Endodermal cell (in vitro differentiated cells): ENCODE measurements at regions not wholly inside any gene's neighbourhood (a gene's known extent, or its start where the extent isn't known, plus 50 kb on each side); places are given as distances from the start of the nearest gene placed in this dataset.

Source experiments
- DNase-seq: peaks from one replicate; pipeline ENCODE4 v3.0.0-alpha.2; 2017
- H3K27ac ChIP-seq: 2 replicates; pipeline ENCODE4 v1.5.1; 2013; ENCODE audit warnings: mild to moderate bottlenecking, low read depth, low read length, moderate library complexity
- H3K27me3 ChIP-seq: 2 replicates; pipeline ENCODE4 v1.6.1; 2013; ENCODE audit warnings: mild to moderate bottlenecking, low read length, moderate library complexity; ENCODE audit not compliant: insufficient read depth, control insufficient read depth, poor library complexity, severe bottlenecking
- H3K36me3 ChIP-seq: 2 replicates; pipeline ENCODE4 v1.7.0; 2013; ENCODE audit warnings: mild to moderate bottlenecking, low read length, moderate library complexity; ENCODE audit not compliant: control insufficient read depth, insufficient read depth
- H3K4me1 ChIP-seq: one replicate; pipeline ENCODE4 v1.7.0; 2013; ENCODE audit warnings: low read length; ENCODE audit not compliant: control insufficient read depth, insufficient read depth
- H3K4me3 ChIP-seq: 2 replicates; pipeline ENCODE4 v1.5.1; 2013; ENCODE audit warnings: mild to moderate bottlenecking, low read length, moderate library complexity
- H3K9ac ChIP-seq: 2 replicates; pipeline ENCODE4 v1.6.1; 2013; ENCODE audit warnings: mild to moderate bottlenecking, low read length, moderate library complexity; ENCODE audit not compliant: poor library complexity, severe bottlenecking; ENCODE audit errors: extremely low read depth
- H3K9me3 ChIP-seq: 2 replicates; pipeline ENCODE4 v1.6.1; 2013; ENCODE audit warnings: mild to moderate bottlenecking, low read length, moderate library complexity; ENCODE audit not compliant: control insufficient read depth
- H3K27ac Mint-ChIP-seq: 2 replicates; pipeline ENCODE4 v1.8.0; 2020; ENCODE audit warnings: mixed read lengths
- H3K27me3 Mint-ChIP-seq: 2 replicates; pipeline ENCODE4 v1.8.0; 2021; ENCODE audit warnings: mild to moderate bottlenecking, mixed read lengths; ENCODE audit not compliant: insufficient read depth
- H3K36me3 Mint-ChIP-seq: 2 replicates; pipeline ENCODE4 v1.8.0; 2020; ENCODE audit warnings: low read depth, mixed read lengths
- H3K4me1 Mint-ChIP-seq: 2 replicates; pipeline ENCODE4 v1.8.0; 2020; ENCODE audit warnings: mixed read lengths
- H3K4me3 Mint-ChIP-seq: 2 replicates; pipeline ENCODE4 v1.8.0; 2020; ENCODE audit warnings: mild to moderate bottlenecking, moderate library complexity, mixed read lengths
- H3K9me3 Mint-ChIP-seq: 2 replicates; pipeline ENCODE4 v1.8.0; 2020; ENCODE audit warnings: mild to moderate bottlenecking, mixed read lengths
- CTCF ChIP-seq: fragments of 200-600 bp; sonication (generic); conservative IDR thresholded peaks from 2 replicates; pipeline ENCODE4 v1.5.0; 2021; ENCODE audit warnings: antibody characterized with exemption, mild to moderate bottlenecking
- WGBS, 2 experiments: methylation state at CpG; one replicate each; pipeline versions ENCODE4 v1.1.5 to v1.1.7; 2013; ENCODE audit warnings: missing lambda C conversion rate in 2 of 2, mixed read lengths in 1 of 2; ENCODE audit not compliant: insufficient coverage in 1 of 2, insufficient read length in 1 of 2; 5-methylcytosine and 5-hydroxymethylcytosine counted together

- Histone ChIP-seq H3K27ac (no peak overlapping the region), H3K4me3 (no peak overlapping the region), H3K36me3 (no peaks in the 10 kb centered on the region), H3K4me1 (no peaks in the 10 kb centered on the region), H3K27me3 (peaks cover 15% of the 10 kb centered on the region), H3K9ac (no peak overlapping the region), H3K9me3 (no peaks in the 10 kb centered on the region)
- Mint-ChIP-seq H3K27ac (no peak overlapping the region), H3K4me1 (peaks cover 4% of the 10 kb centered on the region), H3K27me3 (peaks cover 3% of the 10 kb centered on the region), H3K9me3 (peaks cover 24% of the 10 kb centered on the region), H3K36me3 (peaks cover 2% of the 10 kb centered on the region), H3K4me3 (no peak overlapping the region)
- DNase-seq: no peak
- 92 to 100% methylated on average over 3 to 7 of the region's 7 CpGs for WGBS, 2 experiments
- TF ChIP-seq CTCF: no peak
These were observed 383.4 kb downstream of the IRS2 start for GRCh38 chr13:109403012-109403421.

- Histone ChIP-seq H3K9ac (no peak overlapping the region), H3K27me3 (peaks cover 15% of the 10 kb centered on the region), H3K4me3 (no peak overlapping the region), H3K36me3 (no peaks in the 10 kb centered on the region), H3K27ac (no peak overlapping the region), H3K4me1 (no peaks in the 10 kb centered on the region), H3K9me3 (no peaks in the 10 kb centered on the region)
- Mint-ChIP-seq H3K27me3 (peaks cover 3% of the 10 kb centered on the region), H3K27ac (no peak overlapping the region), H3K4me3 (no peak overlapping the region), H3K36me3 (peaks cover 2% of the 10 kb centered on the region), H3K4me1 (peaks cover 7% of the 10 kb centered on the region), H3K9me3 (peaks cover 24% of the 10 kb centered on the region)
- 92 to 96% methylated on average over 5 to 6 of the region's 6 CpGs for WGBS, 2 experiments
- no peak for DNase-seq
- no peak for TF ChIP-seq CTCF
These were observed 384.5 kb downstream of the IRS2 start for GRCh38 chr13:109401891-109402290.

- Histone ChIP-seq H3K9ac (no peak overlapping the region), H3K27me3 (peaks cover 15% of the 10 kb centered on the region), H3K4me3 (no peak overlapping the region), H3K4me1 (no peaks in the 10 kb centered on the region), H3K36me3 (no peaks in the 10 kb centered on the region), H3K9me3 (no peaks in the 10 kb centered on the region), H3K27ac (no peak overlapping the region)
- DNase-seq: peak; percentile 45
- no peak overlapping the region for H3K4me3 Mint-ChIP-seq
- peaks cover 2% of the 10 kb centered on the region for H3K36me3 Mint-ChIP-seq
- H3K9me3 Mint-ChIP-seq: peaks cover 24% of the 10 kb centered on the region
- H3K27me3 Mint-ChIP-seq: peaks cover 3% of the 10 kb centered on the region
- WGBS, 2 experiments: 89 to 92% methylated on average over 8 to 9 of the region's 9 CpGs
- TF ChIP-seq CTCF: no peak
- H3K4me1 Mint-ChIP-seq: peaks cover 10% of the 10 kb centered on the region
- no peak overlapping the region for H3K27ac Mint-ChIP-seq
These were observed 385.1 kb downstream of the IRS2 start for GRCh38 chr13:109401307-109401706.
